GM12878 (cell line): ENCODE measurements at regions not wholly inside any gene's neighbourhood (a gene's known extent, or its start where the extent isn't known, plus 50 kb on each side); places are given as distances from the start of the nearest gene placed in this dataset.

Experiments
- CBX5 ChIP-seq: sonication (generic); IDR thresholded peaks from 2 replicates; pipeline ENCODE4 v1.6.1; 2016; ENCODE audit warnings: low read depth, moderate library complexity, mild to moderate bottlenecking, inconsistent platforms
- KDM1A ChIP-seq: fragments of 200-600 bp; sonication (generic); IDR thresholded peaks from 2 replicates; pipeline ENCODE4 v1.6.1; 2016; ENCODE audit warnings: borderline replicate concordance
- REST ChIP-seq: IDR thresholded peaks from 2 replicates; pipeline ENCODE4 v1.6.1; 2012; ENCODE audit warnings: mild to moderate bottlenecking, low read depth, low read length
- SPI1 ChIP-seq: IDR thresholded peaks from 2 replicates; pipeline ENCODE4 v1.6.1; 2011; ENCODE audit warnings: low read depth, mild to moderate bottlenecking, low read length, moderate library complexity, borderline replicate concordance; ENCODE audit not compliant: insufficient read depth
- TAF1 ChIP-seq: IDR thresholded peaks from 2 replicates; pipeline ENCODE4 v1.6.1; 2011; ENCODE audit warnings: mild to moderate bottlenecking, low read depth, low read length, borderline replicate concordance
- TBL1XR1 ChIP-seq: IDR thresholded peaks from 2 replicates; pipeline ENCODE4 v1.6.1; 2012; ENCODE audit warnings: low read depth, low read length, improper control_type of control experiment
- ZBTB40 ChIP-seq: fragments of 450-650 bp; IDR thresholded peaks from 2 replicates; pipeline ENCODE4 v1.6.1; 2016; ENCODE audit warnings: mild to moderate bottlenecking, moderate library complexity, borderline replicate concordance

- TF ChIP-seq ZBTB40 (no peak), KDM1A (no peak), REST (no peak), TAF1 (no peak), SPI1 (no peak), TBL1XR1 (no peak), CBX5 (no peak)
These were observed 188.0 kb downstream of the MARCHF11 start (continued) for GRCh38 chr5:15991586-15991985.
